ENCODE measurements at regions not wholly inside any gene's neighbourhood (a gene's known extent, or its start where the extent isn't known, plus 50 kb on each side); places are given as distances from the start of the nearest gene placed in this dataset.
"Not testable (repeated sequence)": the region's sequence is repeated elsewhere in the genome, so short reads cannot be mapped to it uniquely, and the experiment has no call there.

DNA sequence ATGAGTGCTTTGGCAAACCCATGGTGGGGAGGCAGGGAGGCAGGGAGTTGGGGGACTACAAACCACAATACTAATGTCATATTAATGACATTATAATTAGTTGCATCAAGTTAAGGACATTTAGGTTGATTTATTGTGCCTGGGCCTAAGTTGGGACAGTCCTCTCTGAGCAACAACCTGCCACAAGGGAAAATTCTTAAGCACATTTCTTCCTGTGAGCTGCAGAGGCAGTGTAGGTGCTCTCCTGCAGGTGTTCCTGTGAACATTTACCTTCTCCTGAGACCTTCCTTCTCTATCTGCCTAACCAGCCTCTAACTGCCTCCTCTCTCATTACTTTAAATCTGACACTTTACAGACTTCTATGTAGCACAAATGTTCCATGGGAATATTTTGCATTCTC lies 1830.0 kb upstream of the AGA start:
- TF ChIP-seq POLR2A (IDR thresholded peaks at IDR 0.05; ENCODE audit: low read depth, low read length): no peak
- DNase-seq (ENCODE audit: insufficient read length, low spot score) (no peak), FAIRE-seq (no peak)

GRCh38 chr4:179278647-179279046 lies 1836.4 kb upstream of the AGA start:
- TF ChIP-seq POLR2A (IDR thresholded peaks at IDR 0.05; ENCODE audit: low read depth, low read length): no peak

GRCh38 chr4:179285696-179286095 lies 1843.5 kb upstream of the AGA start:
- FAIRE-seq: no peak
- DNase-seq (ENCODE audit: insufficient read length, low spot score): no peak
- TF ChIP-seq POLR2A (IDR thresholded peaks at IDR 0.05; ENCODE audit: low read depth, low read length): no peak

More at GRCh38 chr4:179278647-179279046, 1836.4 kb upstream of the AGA start:
- FAIRE-seq (no peak), DNase-seq (ENCODE audit: insufficient read length, low spot score) (no peak)

GRCh38 chr4:179291657-179292056 lies 1849.4 kb upstream of the AGA start:
- no peak for DNase-seq (ENCODE audit: insufficient read length, low spot score)
- no peak for TF ChIP-seq POLR2A (IDR thresholded peaks at IDR 0.05; ENCODE audit: low read depth, low read length)
- FAIRE-seq: no peak

- no peak for FAIRE-seq
- DNase-seq (ENCODE audit: insufficient read length, low spot score): no peak
Measured at GRCh38 chr4:179292468-179292867, 1850.2 kb upstream of the AGA start.

GRCh38 chr4:179307297-179308136 lies 1865.3 kb upstream of the AGA start:
- DNase-seq (ENCODE audit: insufficient read length, low spot score) (no peak), FAIRE-seq (no peak)
- TF ChIP-seq POLR2A (IDR thresholded peaks at IDR 0.05; ENCODE audit: low read depth, low read length): no peak

More at GRCh38 chr4:179292468-179292867, 1850.2 kb upstream of the AGA start:
- no peak for TF ChIP-seq POLR2A (IDR thresholded peaks at IDR 0.05; ENCODE audit: low read depth, low read length)

GRCh38 chr4:179313823-179314222 lies 1871.6 kb upstream of the AGA start:
- FAIRE-seq (no peak), DNase-seq (ENCODE audit: insufficient read length, low spot score) (no peak)
- no peak for TF ChIP-seq POLR2A (IDR thresholded peaks at IDR 0.05; ENCODE audit: low read depth, low read length)

DNA sequence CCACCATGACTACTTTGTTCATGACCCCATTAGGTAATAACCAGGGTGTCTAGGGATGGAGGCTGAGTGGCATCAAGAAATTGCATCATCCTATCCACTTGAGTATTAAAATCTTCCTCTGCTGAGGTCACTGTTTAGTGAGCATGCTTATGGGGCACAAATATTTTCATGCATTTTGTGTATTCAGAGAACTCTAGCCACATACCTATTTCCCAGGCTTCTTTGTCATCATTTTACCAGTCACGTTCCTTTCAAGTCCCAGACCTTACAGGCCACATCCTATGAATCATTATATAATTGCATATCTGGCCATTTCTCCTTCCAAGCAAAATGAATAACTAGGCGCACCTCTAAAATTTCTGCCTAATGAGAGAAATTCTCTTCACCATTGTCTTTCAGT lies 1882.9 kb upstream of the AGA start:
- TF ChIP-seq POLR2A (IDR thresholded peaks at IDR 0.05; ENCODE audit: low read depth, low read length): no peak
- FAIRE-seq (no peak), DNase-seq (ENCODE audit: insufficient read length, low spot score) (no peak)

GRCh38 chr4:179328627-179329026 lies 1886.4 kb upstream of the AGA start:
- DNase-seq (ENCODE audit: insufficient read length, low spot score): no peak
- FAIRE-seq: no peak
- no peak for TF ChIP-seq POLR2A (IDR thresholded peaks at IDR 0.05; ENCODE audit: low read depth, low read length)

GRCh38 chr4:179331362-179331761 lies 1889.1 kb upstream of the AGA start:
- DNase-seq (ENCODE audit: insufficient read length, low spot score): no peak
- no peak for FAIRE-seq
- TF ChIP-seq POLR2A (IDR thresholded peaks at IDR 0.05; ENCODE audit: low read depth, low read length): no peak

- TF ChIP-seq POLR2A (IDR thresholded peaks at IDR 0.05; ENCODE audit: low read depth, low read length): no peak
- no peak for FAIRE-seq
- no peak for DNase-seq (ENCODE audit: insufficient read length, low spot score)
Measured at GRCh38 chr4:179344861-179345260, 1902.6 kb upstream of the AGA start.

DNA sequence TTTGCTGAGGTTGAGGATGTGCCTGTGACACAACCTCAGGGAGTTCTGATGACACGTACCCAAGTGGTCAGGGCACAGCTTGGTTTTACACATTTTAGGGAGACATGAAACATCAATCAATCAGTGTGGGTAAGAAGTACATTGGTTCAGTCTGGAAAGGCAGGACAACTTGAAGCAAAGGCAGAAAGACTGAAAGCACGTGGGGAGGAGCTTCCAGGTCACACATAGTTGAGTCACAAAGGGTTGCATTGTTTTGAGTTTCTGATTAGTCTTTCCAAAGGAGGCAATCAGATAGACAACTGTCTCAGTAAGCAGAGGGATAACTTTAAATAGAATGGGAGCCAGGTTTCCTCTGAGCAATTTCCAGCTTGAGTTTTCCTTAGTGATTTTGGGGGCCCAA lies 1910.0 kb upstream of the AGA start:
- no peak for TF ChIP-seq POLR2A (IDR thresholded peaks at IDR 0.05; ENCODE audit: low read depth, low read length)
- FAIRE-seq: no peak
- DNase-seq (ENCODE audit: insufficient read length, low spot score): no peak

DNA sequence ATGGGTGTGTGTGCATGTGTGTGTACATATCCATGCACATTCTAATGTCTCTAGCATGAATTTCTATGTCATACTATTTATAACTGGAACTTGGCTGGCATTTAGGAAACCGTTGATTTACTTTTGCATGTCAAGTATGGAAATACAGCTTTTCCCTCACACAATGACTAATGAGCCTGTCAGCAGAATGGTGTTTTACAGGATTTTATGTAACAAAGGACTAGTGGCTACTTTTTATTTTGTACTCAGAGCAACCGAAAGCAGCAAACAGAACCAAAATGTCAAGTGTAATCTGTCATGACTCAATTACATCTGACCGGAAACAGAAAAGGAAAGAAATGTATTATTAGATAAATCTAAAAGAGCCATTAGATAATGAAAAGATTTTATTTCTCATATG lies 1911.5 kb upstream of the AGA start:
- no peak for TF ChIP-seq POLR2A (IDR thresholded peaks at IDR 0.05; ENCODE audit: low read depth, low read length)
- FAIRE-seq: no peak
- DNase-seq (ENCODE audit: insufficient read length, low spot score): no peak

- DNase-seq (ENCODE audit: insufficient read length, low spot score) (no peak), FAIRE-seq (no peak)
- no peak for TF ChIP-seq POLR2A (IDR thresholded peaks at IDR 0.05; ENCODE audit: low read depth, low read length)
Measured at GRCh38 chr4:179361978-179362486, 1919.8 kb upstream of the AGA start.

DNA sequence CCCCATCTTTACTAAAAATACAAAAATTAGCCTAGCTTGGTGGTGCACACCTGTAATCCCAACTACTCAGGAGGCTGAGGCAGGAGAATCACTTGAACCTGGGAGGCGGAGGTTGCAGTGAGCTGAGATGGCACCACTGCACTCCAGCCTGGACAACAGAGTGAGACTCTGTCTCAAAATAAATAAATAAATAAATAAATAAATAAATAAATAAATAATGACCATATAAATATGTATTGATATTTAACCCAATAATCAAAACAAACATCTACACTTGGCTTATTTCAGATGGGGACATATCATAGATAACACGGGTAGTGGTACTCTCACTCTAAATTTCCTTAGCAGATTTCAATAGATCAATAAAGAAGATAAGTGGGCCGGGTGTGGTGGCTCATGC lies 1923.7 kb upstream of the AGA start:
- not testable (repeated sequence) for FAIRE-seq; DNase-seq (ENCODE audit: insufficient read length, low spot score)
